NB4 (cell line): ENCODE measurements at regions not wholly inside any gene's neighbourhood (a gene's known extent, or its start where the extent isn't known, plus 50 kb on each side); places are given as distances from the start of the nearest gene placed in this dataset.

Experiments used
- CTCF ChIP-seq: IDR thresholded peaks from one replicate; pipeline ENCODE4 v1.5.1; 2012; ENCODE audit warnings: low read depth, low read length
- POLR2A ChIP-seq: IDR thresholded peaks from 2 replicates; pipeline ENCODE4 v1.6.1; 2011; ENCODE audit warnings: mild to moderate bottlenecking; ENCODE audit not compliant: insufficient read length; ENCODE audit errors: extremely low read depth

DNA sequence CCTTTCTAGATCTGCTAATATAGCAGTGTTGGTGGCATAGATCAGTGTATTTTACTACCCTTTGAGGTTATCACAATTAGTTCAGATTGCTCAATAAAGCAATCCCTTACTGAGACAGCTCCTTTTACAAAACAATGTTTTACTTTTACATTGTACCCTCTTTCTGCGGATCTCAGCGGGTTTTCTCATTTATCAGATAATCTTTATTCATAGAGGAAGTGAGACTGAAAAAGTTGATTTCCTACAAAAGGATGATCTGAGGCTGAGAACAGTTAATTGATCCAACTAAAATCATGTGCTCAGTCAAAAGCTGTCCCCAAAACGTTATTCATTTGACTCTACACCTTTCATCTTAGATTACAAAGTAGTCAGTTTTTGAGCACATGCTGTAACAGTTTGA, 2319.9 kb downstream of the LRRC4C start:
- TF ChIP-seq CTCF: no peak
- TF ChIP-seq POLR2A: no peak
